ENCODE measurements at regions not wholly inside any gene's neighbourhood (a gene's known extent, or its start where the extent isn't known, plus 50 kb on each side); places are given as distances from the start of the nearest gene placed in this dataset.

- TF ChIP-seq CTCF (IDR thresholded peaks at IDR 0.05) (no peak), EZH2 (IDR thresholded peaks at IDR 0.05; ENCODE audit: borderline replicate concordance, insufficient read depth, low read depth, low read length, poor library complexity, severe bottlenecking) (no peak)
Measured at GRCh38 chr16:17986991-17987390, 349.5 kb downstream of the NPIPA8 start.

All from B cell (primary cell).